GM23338 (cell line): ENCODE measurements at regions not wholly inside any gene's neighbourhood (a gene's known extent, or its start where the extent isn't known, plus 50 kb on each side); places are given as distances from the start of the nearest gene placed in this dataset.

Source experiments
- ATAC-seq: fragments of 200-7000 bp; cut with Tn5 transposase; 3 replicates; pipeline ENCODE4 v1.9.1; 2020
- DNase-seq: peaks from one replicate; pipeline ENCODE4 v3.0.0-alpha.2; 2015; ENCODE audit warnings: low spot score
- H2AFZ ChIP-seq: fragments of 200-600 bp; sonication (generic); 2 replicates; pipeline ENCODE4 v1.8.0; 2016; ENCODE audit warnings: antibody characterized with exemption, mild to moderate bottlenecking, moderate library complexity
- H3F3A ChIP-seq: fragments of 200-600 bp; sonication (generic); replicated peaks from 2 replicates; pipeline ENCODE4 v1.8.0; 2017; ENCODE audit warnings: antibody characterized with exemption, mixed run types, low read depth
- H3K27ac ChIP-seq: fragments of 200-600 bp; sonication (generic); 2 replicates; pipeline ENCODE4 v1.6.1; 2016; ENCODE audit warnings: low read depth
- H3K27me3 ChIP-seq: fragments of 200-600 bp; sonication (generic); 2 replicates; pipeline ENCODE4 v1.8.0; 2016; ENCODE audit warnings: mild to moderate bottlenecking, mixed run types, moderate library complexity; ENCODE audit not compliant: insufficient read depth
- H3K36me3 ChIP-seq: fragments of 200-600 bp; sonication (generic); 2 replicates; pipeline ENCODE4 v1.8.0; 2016; ENCODE audit warnings: mild to moderate bottlenecking; ENCODE audit not compliant: insufficient read depth
- H3K4me1 ChIP-seq: fragments of 200-600 bp; sonication (generic); 2 replicates; pipeline ENCODE4 v1.8.0; 2016; ENCODE audit warnings: mild to moderate bottlenecking, moderate library complexity; ENCODE audit not compliant: insufficient read depth
- H3K4me2 ChIP-seq: fragments of 200-600 bp; sonication (generic); 2 replicates; pipeline ENCODE4 v1.7.1; 2017; ENCODE audit warnings: mixed run types
- H3K4me3 ChIP-seq: fragments of 200-600 bp; sonication (generic); 2 replicates; pipeline ENCODE4 v1.6.1; 2016; ENCODE audit warnings: mixed run types
- H3K79me2 ChIP-seq: fragments of 200-600 bp; sonication (generic); replicated peaks from 2 replicates; pipeline ENCODE4 v1.8.0; 2017; ENCODE audit warnings: mild to moderate bottlenecking; ENCODE audit not compliant: insufficient read depth
- H3K9me2 ChIP-seq: fragments of 200-600 bp; sonication (generic); 2 replicates; pipeline ENCODE4 v1.8.0; 2017; ENCODE audit not compliant: insufficient read depth
- H4K20me1 ChIP-seq: fragments of 200-600 bp; sonication (generic); replicated peaks from 2 replicates; pipeline ENCODE4 v1.8.0; 2017; ENCODE audit warnings: mild to moderate bottlenecking; ENCODE audit not compliant: insufficient read depth
- H3K27ac Mint-ChIP-seq: 2 replicates; pipeline ENCODE4 v1.8.0; 2020; ENCODE audit warnings: inconsistent platforms, mild to moderate bottlenecking, moderate library complexity, mixed read lengths
- H3K27me3 Mint-ChIP-seq: 3 replicates; pipeline ENCODE4 v1.8.0; 2022; ENCODE audit warnings: low read depth, mild to moderate bottlenecking, moderate library complexity, mixed read lengths, inconsistent platforms; ENCODE audit not compliant: insufficient read depth, poor library complexity
- H3K36me3 Mint-ChIP-seq: 3 replicates; pipeline ENCODE4 v1.8.0; 2021; ENCODE audit warnings: low read depth, mild to moderate bottlenecking, inconsistent platforms, moderate library complexity, mixed read lengths
- H3K4me1 Mint-ChIP-seq: 3 replicates; pipeline ENCODE4 v1.8.0; 2020; ENCODE audit warnings: mild to moderate bottlenecking, inconsistent platforms, mixed read lengths
- H3K4me3 Mint-ChIP-seq: 3 replicates; pipeline ENCODE4 v1.8.0; 2021; ENCODE audit warnings: moderate library complexity, mild to moderate bottlenecking, inconsistent platforms, mixed read lengths
- H3K9me3 Mint-ChIP-seq: 3 replicates; pipeline ENCODE4 v1.8.0; 2020; ENCODE audit warnings: moderate library complexity, mild to moderate bottlenecking, inconsistent platforms, mixed read lengths
- EZH2phosphoT487 ChIP-seq: fragments of 200-600 bp; sonication (generic); IDR thresholded peaks from one replicate; pipeline ENCODE4 v1.8.1; 2018; ENCODE audit warnings: antibody characterized with exemption; ENCODE audit not compliant: unreplicated experiment
- JUNB ChIP-seq: IDR thresholded peaks from one replicate; pipeline ENCODE4 v1.6.1; 2016; ENCODE audit warnings: antibody characterized with exemption; ENCODE audit not compliant: unreplicated experiment
- ZNF114 ChIP-seq: fragments of 250-450 bp; sonication (Bioruptor Pico); IDR thresholded peaks from 2 replicates; pipeline ENCODE4 v1.5.0; 2020; ENCODE audit warnings: mild to moderate bottlenecking, moderate library complexity
- ZNF331 ChIP-seq: fragments of 250-450 bp; sonication (Bioruptor Pico); IDR thresholded peaks from 2 replicates; pipeline ENCODE4 v1.5.0; 2020; ENCODE audit warnings: low read depth, mild to moderate bottlenecking, moderate library complexity
- TF ChIP-seq, protein P1 (sequence below): IDR thresholded peaks from one replicate; pipeline ENCODE4 v1.6.1; 2018; ENCODE audit warnings: antibody characterized with exemption; ENCODE audit not compliant: unreplicated experiment
- TF ChIP-seq, protein P2 (sequence below), 2 experiments: fragments of 200-600 bp in 1 of 2; sonication (generic) in 1 of 2; conservative IDR thresholded peaks; 2 replicates each; pipeline versions ENCODE4 v1.5.1 to v1.6.1; 2016 to 2017; ENCODE audit warnings: antibody characterized with exemption in 2 of 2, low read depth in 2 of 2, mild to moderate bottlenecking in 2 of 2, moderate library complexity in 1 of 2

DNA sequence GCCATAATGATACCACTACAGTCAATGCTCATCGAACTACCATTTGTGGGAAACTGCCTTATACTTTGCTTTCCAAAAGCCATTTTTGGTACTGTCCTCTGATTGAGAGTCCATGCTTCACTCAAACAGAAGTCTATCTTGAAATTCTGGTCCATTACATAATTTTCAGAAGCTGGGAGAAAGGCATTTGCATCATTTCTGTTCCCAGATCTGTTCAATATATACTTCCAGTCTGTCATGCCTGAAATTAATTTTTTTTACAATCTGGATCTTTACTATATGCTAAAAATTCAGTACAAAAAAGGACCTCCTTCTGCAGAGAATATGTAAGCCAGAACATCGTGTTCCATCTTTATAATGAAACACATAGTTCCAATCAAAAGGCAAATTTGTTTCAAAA is 528.9 kb upstream of the MEF2C start:
- Histone ChIP-seq H3K36me3 (no peaks in the 10 kb centered on the region), H2AFZ (no peak overlapping the region), H3K27me3 (no peaks in the 10 kb centered on the region), H3K79me2 (no peaks in the 10 kb centered on the region), H3K9me2 (no peaks in the 10 kb centered on the region), H3K27ac (no peak overlapping the region), H3K4me1 (no peaks in the 10 kb centered on the region), H3F3A (no peaks in the 10 kb centered on the region), H4K20me1 (no peaks in the 10 kb centered on the region), H3K4me2 (no peak overlapping the region), H3K4me3 (no peak overlapping the region)
- Mint-ChIP-seq H3K4me3 (no peak overlapping the region), H3K36me3 (no peaks in the 10 kb centered on the region), H3K27ac (no peak overlapping the region), H3K27me3 (no peaks in the 10 kb centered on the region), H3K4me1 (peaks cover 5% of the 10 kb centered on the region; the same call in 1 of the 3 replicates), H3K9me3 (no peaks in the 10 kb centered on the region)
- no peak for TF ChIP-seq ZNF114 (CRISPR knock-in tag)
- TF ChIP-seq, protein P1, sequence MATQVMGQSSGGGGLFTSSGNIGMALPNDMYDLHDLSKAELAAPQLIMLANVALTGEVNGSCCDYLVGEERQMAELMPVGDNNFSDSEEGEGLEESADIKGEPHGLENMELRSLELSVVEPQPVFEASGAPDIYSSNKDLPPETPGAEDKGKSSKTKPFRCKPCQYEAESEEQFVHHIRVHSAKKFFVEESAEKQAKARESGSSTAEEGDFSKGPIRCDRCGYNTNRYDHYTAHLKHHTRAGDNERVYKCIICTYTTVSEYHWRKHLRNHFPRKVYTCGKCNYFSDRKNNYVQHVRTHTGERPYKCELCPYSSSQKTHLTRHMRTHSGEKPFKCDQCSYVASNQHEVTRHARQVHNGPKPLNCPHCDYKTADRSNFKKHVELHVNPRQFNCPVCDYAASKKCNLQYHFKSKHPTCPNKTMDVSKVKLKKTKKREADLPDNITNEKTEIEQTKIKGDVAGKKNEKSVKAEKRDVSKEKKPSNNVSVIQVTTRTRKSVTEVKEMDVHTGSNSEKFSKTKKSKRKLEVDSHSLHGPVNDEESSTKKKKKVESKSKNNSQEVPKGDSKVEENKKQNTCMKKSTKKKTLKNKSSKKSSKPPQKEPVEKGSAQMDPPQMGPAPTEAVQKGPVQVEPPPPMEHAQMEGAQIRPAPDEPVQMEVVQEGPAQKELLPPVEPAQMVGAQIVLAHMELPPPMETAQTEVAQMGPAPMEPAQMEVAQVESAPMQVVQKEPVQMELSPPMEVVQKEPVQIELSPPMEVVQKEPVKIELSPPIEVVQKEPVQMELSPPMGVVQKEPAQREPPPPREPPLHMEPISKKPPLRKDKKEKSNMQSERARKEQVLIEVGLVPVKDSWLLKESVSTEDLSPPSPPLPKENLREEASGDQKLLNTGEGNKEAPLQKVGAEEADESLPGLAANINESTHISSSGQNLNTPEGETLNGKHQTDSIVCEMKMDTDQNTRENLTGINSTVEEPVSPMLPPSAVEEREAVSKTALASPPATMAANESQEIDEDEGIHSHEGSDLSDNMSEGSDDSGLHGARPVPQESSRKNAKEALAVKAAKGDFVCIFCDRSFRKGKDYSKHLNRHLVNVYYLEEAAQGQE, result no peak
- DNase-seq (no peak), ATAC-seq (no peak)

DNA sequence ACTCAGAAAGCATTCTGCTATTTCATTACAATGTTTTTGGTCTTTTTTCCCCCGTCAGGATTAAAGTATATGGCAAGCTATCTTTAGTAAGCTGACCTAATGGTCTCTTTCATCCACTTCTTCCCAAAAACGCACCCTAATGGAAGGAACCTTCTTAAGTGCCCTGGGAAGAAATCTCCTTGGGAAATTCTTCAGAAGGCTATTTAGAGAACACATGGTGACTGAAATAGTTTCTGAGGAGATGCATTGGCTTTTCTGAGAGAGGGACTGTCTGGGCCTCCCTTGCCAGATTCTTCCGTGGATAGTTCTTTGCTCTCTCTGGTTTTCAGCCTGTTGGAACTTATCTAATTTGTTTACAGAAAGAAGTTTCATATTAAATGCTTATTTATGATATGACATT is 524.1 kb upstream of the MEF2C start:
- TF ChIP-seq ZNF331 (no peak), EZH2phosphoT487 (no peak), JUNB (no peak)
- TF ChIP-seq, protein P2, sequence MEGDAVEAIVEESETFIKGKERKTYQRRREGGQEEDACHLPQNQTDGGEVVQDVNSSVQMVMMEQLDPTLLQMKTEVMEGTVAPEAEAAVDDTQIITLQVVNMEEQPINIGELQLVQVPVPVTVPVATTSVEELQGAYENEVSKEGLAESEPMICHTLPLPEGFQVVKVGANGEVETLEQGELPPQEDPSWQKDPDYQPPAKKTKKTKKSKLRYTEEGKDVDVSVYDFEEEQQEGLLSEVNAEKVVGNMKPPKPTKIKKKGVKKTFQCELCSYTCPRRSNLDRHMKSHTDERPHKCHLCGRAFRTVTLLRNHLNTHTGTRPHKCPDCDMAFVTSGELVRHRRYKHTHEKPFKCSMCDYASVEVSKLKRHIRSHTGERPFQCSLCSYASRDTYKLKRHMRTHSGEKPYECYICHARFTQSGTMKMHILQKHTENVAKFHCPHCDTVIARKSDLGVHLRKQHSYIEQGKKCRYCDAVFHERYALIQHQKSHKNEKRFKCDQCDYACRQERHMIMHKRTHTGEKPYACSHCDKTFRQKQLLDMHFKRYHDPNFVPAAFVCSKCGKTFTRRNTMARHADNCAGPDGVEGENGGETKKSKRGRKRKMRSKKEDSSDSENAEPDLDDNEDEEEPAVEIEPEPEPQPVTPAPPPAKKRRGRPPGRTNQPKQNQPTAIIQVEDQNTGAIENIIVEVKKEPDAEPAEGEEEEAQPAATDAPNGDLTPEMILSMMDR (conservative IDR thresholded peaks at IDR 0.05; ENCODE audit: low read depth in 2 of 2), result no peak
- H3K27me3 ChIP-seq, result no peaks in the 10 kb centered on the region
- H3K9me3 Mint-ChIP-seq, result no peaks in the 10 kb centered on the region
- no peaks in the 10 kb centered on the region for H3K79me2 ChIP-seq
- DNase-seq (peak; percentile 17), ATAC-seq (no peak)
- no peaks in the 10 kb centered on the region for H3K36me3 Mint-ChIP-seq
- peaks cover 7% of the 10 kb centered on the region; the same call in 1 of the 3 replicates for H3K4me1 Mint-ChIP-seq
- H2AFZ ChIP-seq, result peak overlapping the region; percentile 67
- H3K27ac Mint-ChIP-seq, result no peak overlapping the region
- H3K4me2 ChIP-seq, result no peak overlapping the region
- no peaks in the 10 kb centered on the region for H3K9me2 ChIP-seq
- H3F3A ChIP-seq, result no peaks in the 10 kb centered on the region
- no peaks in the 10 kb centered on the region for H3K36me3 ChIP-seq
- H4K20me1 ChIP-seq, result no peaks in the 10 kb centered on the region
- no peak overlapping the region for H3K27ac ChIP-seq
- H3K4me3 ChIP-seq, result no peak overlapping the region
- H3K27me3 Mint-ChIP-seq, result no peaks in the 10 kb centered on the region
- no peaks in the 10 kb centered on the region for H3K4me1 ChIP-seq
- no peak overlapping the region for H3K4me3 Mint-ChIP-seq
